Liver (tissue), 7 donors: ENCODE measurements at regions not wholly inside any gene's neighbourhood (a gene's known extent, or its start where the extent isn't known, plus 50 kb on each side); places are given as distances from the start of the nearest gene placed in this dataset.

Experiments used
- DNase-seq: peaks from one replicate; pipeline ENCODE4 v3.0.0-alpha.2; 2017; ENCODE audit warnings: low spot score
- H3K27ac ChIP-seq, 2 donors: one replicate each; pipeline ENCODE4 v1.7.0; 2013; ENCODE audit warnings: inconsistent platforms in 2 of 2, low read length in 2 of 2, control low read depth in 1 of 2, low read depth in 1 of 2, mild to moderate bottlenecking in 1 of 2
- H3K27me3 ChIP-seq, 4 donors: one replicate each; pipeline versions ENCODE4 v1.6.1 to v1.7.0; 2013; ENCODE audit warnings: low read length in 3 of 4, inconsistent platforms in 1 of 4, mild to moderate bottlenecking in 1 of 4, moderate library complexity in 1 of 4; ENCODE audit not compliant: control insufficient read depth in 4 of 4, insufficient read depth in 4 of 4
- H3K36me3 ChIP-seq, 4 donors: one replicate each; pipeline versions ENCODE4 v1.6.1 to v1.7.0; 2013; ENCODE audit warnings: low read length in 3 of 4, mild to moderate bottlenecking in 3 of 4, low read depth in 1 of 4, moderate library complexity in 1 of 4; ENCODE audit not compliant: control insufficient read depth in 4 of 4, insufficient read depth in 3 of 4
- H3K4me1 ChIP-seq, 4 donors: one replicate each; pipeline versions ENCODE4 v1.6.1 to v1.7.0; 2013; ENCODE audit warnings: low read length in 3 of 4, mild to moderate bottlenecking in 3 of 4, moderate library complexity in 1 of 4; ENCODE audit not compliant: control insufficient read depth in 4 of 4, insufficient read depth in 4 of 4
- H3K4me3 ChIP-seq, 3 donors: one replicate each; pipeline versions ENCODE4 v1.6.1 to v1.7.0; 2013; ENCODE audit warnings: low read length in 3 of 3, control low read depth in 1 of 3, low read depth in 1 of 3, mild to moderate bottlenecking in 1 of 3
- H3K9ac ChIP-seq, 2 donors: one replicate each; pipeline ENCODE4 v1.7.0; 2013; ENCODE audit warnings: low read length in 2 of 2, mild to moderate bottlenecking in 2 of 2, moderate library complexity in 2 of 2, control low read depth in 1 of 2, low read depth in 1 of 2
- H3K9me3 ChIP-seq, 4 donors: one replicate each; pipeline versions ENCODE4 v1.6.1 to v1.7.0; 2013; ENCODE audit warnings: low read length in 3 of 4; ENCODE audit not compliant: control insufficient read depth in 4 of 4
- EGR1 ChIP-seq, 2 donors: IDR thresholded peaks; 2 replicates each; pipeline ENCODE4 v1.6.1; 2016 to 2018; ENCODE audit warnings: antibody characterized with exemption in 2 of 2, low read depth in 2 of 2
- FOXA1 ChIP-seq: IDR thresholded peaks from 2 replicates; pipeline ENCODE4 v1.6.1; 2016; ENCODE audit warnings: antibody characterized with exemption
- FOXA2 ChIP-seq: IDR thresholded peaks from 2 replicates; pipeline ENCODE4 v1.6.1; 2016; ENCODE audit warnings: antibody characterized with exemption
- GABPA ChIP-seq, 2 donors: IDR thresholded peaks in 1 of 2; conservative IDR thresholded peaks in 1 of 2; 2 replicates each; pipeline ENCODE4 v1.6.1; 2016; ENCODE audit warnings: antibody characterized with exemption in 2 of 2, mild to moderate bottlenecking in 1 of 2, moderate library complexity in 1 of 2
- HNF4G ChIP-seq: IDR thresholded peaks from 2 replicates; pipeline ENCODE4 v1.6.1; 2016; ENCODE audit warnings: antibody characterized with exemption
- NR2F2 ChIP-seq: IDR thresholded peaks from 2 replicates; pipeline ENCODE4 v1.6.1; 2016; ENCODE audit warnings: antibody characterized with exemption
- RAD21 ChIP-seq, 2 donors: IDR thresholded peaks; 2 replicates each; pipeline ENCODE4 v1.6.1; 2016; ENCODE audit warnings: antibody characterized with exemption in 2 of 2, mild to moderate bottlenecking in 2 of 2
- RXRA ChIP-seq, 2 donors: IDR thresholded peaks; 2 replicates each; pipeline ENCODE4 v1.6.1; 2017 to 2018; ENCODE audit warnings: antibody characterized with exemption in 2 of 2, mild to moderate bottlenecking in 1 of 2
- SP1 ChIP-seq: IDR thresholded peaks from 2 replicates; pipeline ENCODE4 v1.6.1; 2018; ENCODE audit warnings: antibody characterized with exemption, mild to moderate bottlenecking
- TAF1 ChIP-seq: conservative IDR thresholded peaks from 2 replicates; pipeline ENCODE4 v1.6.1; 2016; ENCODE audit warnings: antibody characterized with exemption, mild to moderate bottlenecking
- WGBS: extraction: QIAGEN DNeasy Blood & Tissue Kit; methylation state at CpG from one replicate; pipeline ENCODE4 v1.1.7; 2013; 5-methylcytosine and 5-hydroxymethylcytosine counted together
- TF ChIP-seq, protein P1 (sequence below): IDR thresholded peaks from 2 replicates; pipeline ENCODE4 v1.6.1; 2016; ENCODE audit warnings: antibody characterized with exemption, mild to moderate bottlenecking
- TF ChIP-seq, protein P2 (sequence below): IDR thresholded peaks from 2 replicates; pipeline ENCODE4 v1.6.1; 2016; ENCODE audit warnings: antibody characterized with exemption
- TF ChIP-seq, protein P3 (sequence below): IDR thresholded peaks from 2 replicates; pipeline ENCODE4 v1.6.1; 2016; ENCODE audit warnings: antibody characterized with exemption
- donor health status: healthy.
- donor health status: healthy.
- donor health status: healthy.
- donor health status: healthy.

DNA sequence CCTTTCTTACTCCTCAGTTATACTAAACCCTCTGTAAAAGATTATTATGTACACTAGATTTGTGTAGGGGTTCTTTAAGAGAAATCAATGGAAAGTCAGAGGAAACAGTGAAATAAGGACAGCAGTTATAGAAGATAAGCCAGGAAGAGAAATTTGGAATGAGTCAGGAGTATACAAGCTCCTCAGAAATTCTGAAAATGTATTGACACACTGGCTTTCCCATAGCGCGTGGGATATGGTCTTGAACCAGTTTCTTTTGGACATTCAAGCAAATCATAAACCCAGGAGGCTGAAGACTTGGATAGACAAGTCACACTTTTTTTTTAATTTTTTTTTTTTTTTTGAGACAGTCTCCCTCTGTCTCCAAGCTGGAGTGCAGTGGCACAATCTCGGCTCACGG lies 316.1 kb upstream of the MMADHC start (continued):
- TF ChIP-seq, protein P1, sequence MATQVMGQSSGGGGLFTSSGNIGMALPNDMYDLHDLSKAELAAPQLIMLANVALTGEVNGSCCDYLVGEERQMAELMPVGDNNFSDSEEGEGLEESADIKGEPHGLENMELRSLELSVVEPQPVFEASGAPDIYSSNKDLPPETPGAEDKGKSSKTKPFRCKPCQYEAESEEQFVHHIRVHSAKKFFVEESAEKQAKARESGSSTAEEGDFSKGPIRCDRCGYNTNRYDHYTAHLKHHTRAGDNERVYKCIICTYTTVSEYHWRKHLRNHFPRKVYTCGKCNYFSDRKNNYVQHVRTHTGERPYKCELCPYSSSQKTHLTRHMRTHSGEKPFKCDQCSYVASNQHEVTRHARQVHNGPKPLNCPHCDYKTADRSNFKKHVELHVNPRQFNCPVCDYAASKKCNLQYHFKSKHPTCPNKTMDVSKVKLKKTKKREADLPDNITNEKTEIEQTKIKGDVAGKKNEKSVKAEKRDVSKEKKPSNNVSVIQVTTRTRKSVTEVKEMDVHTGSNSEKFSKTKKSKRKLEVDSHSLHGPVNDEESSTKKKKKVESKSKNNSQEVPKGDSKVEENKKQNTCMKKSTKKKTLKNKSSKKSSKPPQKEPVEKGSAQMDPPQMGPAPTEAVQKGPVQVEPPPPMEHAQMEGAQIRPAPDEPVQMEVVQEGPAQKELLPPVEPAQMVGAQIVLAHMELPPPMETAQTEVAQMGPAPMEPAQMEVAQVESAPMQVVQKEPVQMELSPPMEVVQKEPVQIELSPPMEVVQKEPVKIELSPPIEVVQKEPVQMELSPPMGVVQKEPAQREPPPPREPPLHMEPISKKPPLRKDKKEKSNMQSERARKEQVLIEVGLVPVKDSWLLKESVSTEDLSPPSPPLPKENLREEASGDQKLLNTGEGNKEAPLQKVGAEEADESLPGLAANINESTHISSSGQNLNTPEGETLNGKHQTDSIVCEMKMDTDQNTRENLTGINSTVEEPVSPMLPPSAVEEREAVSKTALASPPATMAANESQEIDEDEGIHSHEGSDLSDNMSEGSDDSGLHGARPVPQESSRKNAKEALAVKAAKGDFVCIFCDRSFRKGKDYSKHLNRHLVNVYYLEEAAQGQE, result no peak
- TF ChIP-seq HNF4G, result no peak
- no peak for TF ChIP-seq TAF1

GRCh38 chr2:149902081-149902480 lies 314.5 kb upstream of the MMADHC start:
- no peak for DNase-seq
- Histone ChIP-seq H3K9ac (no peak overlapping the region), H3K36me3 (no peaks in the 10 kb centered on the region), H3K4me3 (no peak overlapping the region), H3K9me3 (no peaks in the 10 kb centered on the region), H3K27me3 (no peaks in the 10 kb centered on the region), H3K4me1 (no peaks in the 10 kb centered on the region), H3K27ac (no peak overlapping the region)
- WGBS, result 84% methylated on average over 4 of the region's 4 CpGs
- TF ChIP-seq, protein P2, sequence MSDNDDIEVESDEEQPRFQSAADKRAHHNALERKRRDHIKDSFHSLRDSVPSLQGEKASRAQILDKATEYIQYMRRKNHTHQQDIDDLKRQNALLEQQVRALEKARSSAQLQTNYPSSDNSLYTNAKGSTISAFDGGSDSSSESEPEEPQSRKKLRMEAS, result no peak
- no peak for TF ChIP-seq RAD21 (IDR thresholded peaks at IDR 0.05)
- no peak for TF ChIP-seq TAF1
- no peak for TF ChIP-seq FOXA1
- TF ChIP-seq HNF4G, result no peak
- no peak for TF ChIP-seq GABPA (IDR thresholded peaks at IDR 0.05 in 1 of 2, conservative IDR thresholded peaks at IDR 0.05 in 1 of 2)
- TF ChIP-seq, protein P3, sequence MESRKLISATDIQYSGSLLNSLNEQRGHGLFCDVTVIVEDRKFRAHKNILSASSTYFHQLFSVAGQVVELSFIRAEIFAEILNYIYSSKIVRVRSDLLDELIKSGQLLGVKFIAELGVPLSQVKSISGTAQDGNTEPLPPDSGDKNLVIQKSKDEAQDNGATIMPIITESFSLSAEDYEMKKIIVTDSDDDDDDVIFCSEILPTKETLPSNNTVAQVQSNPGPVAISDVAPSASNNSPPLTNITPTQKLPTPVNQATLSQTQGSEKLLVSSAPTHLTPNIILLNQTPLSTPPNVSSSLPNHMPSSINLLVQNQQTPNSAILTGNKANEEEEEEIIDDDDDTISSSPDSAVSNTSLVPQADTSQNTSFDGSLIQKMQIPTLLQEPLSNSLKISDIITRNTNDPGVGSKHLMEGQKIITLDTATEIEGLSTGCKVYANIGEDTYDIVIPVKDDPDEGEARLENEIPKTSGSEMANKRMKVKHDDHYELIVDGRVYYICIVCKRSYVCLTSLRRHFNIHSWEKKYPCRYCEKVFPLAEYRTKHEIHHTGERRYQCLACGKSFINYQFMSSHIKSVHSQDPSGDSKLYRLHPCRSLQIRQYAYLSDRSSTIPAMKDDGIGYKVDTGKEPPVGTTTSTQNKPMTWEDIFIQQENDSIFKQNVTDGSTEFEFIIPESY, result no peak
- TF ChIP-seq EGR1 (IDR thresholded peaks at IDR 0.05; ENCODE audit: low read depth in 2 of 2), result no peak
- TF ChIP-seq RXRA (IDR thresholded peaks at IDR 0.05), result no peak

GRCh38 chr2:149901231-149901859 lies 313.8 kb upstream of the MMADHC start:
- no peak for DNase-seq
- no peaks in the 10 kb centered on the region for H3K27me3 ChIP-seq
- H3K9me3 ChIP-seq, result no peaks in the 10 kb centered on the region
- no peaks in the 10 kb centered on the region for H3K4me1 ChIP-seq
- H3K27ac ChIP-seq, result no peak overlapping the region
- H3K36me3 ChIP-seq, result no peaks in the 10 kb centered on the region
- H3K9ac ChIP-seq, result no peak overlapping the region
- H3K4me3 ChIP-seq, result no peak overlapping the region
- TF ChIP-seq SP1, result no peak
- no peak for TF ChIP-seq EGR1 (IDR thresholded peaks at IDR 0.05; ENCODE audit: low read depth in 2 of 2)
- TF ChIP-seq GABPA (IDR thresholded peaks at IDR 0.05 in 1 of 2, conservative IDR thresholded peaks at IDR 0.05 in 1 of 2), result no peak
- TF ChIP-seq NR2F2, result no peak
- TF ChIP-seq FOXA1, result no peak
- no peak for TF ChIP-seq FOXA2
- 97% methylated on average over 4 of the region's 4 CpGs for WGBS
